ENCODE measurements at regions not wholly inside any gene's neighbourhood (a gene's known extent, or its start where the extent isn't known, plus 50 kb on each side); places are given as distances from the start of the nearest gene placed in this dataset.
"Not testable (repeated sequence)": the region's sequence is repeated elsewhere in the genome, so short reads cannot be mapped to it uniquely, and the experiment has no call there.

- Histone ChIP-seq H3K4me1 (ENCODE audit: control insufficient read depth, insufficient read depth, low read length) (no peaks in the 10 kb centered on the region), H3K9ac (ENCODE audit: low read length) (no peak overlapping the region), H3K9me3 (ENCODE audit: control insufficient read depth, low read length) (no peaks in the 10 kb centered on the region), H3K4me3 (ENCODE audit: low read length) (no peak overlapping the region), H3K27me3 (ENCODE audit: control insufficient read depth, insufficient read depth, low read length) (no peaks in the 10 kb centered on the region), H3K36me3 (ENCODE audit: control insufficient read depth, insufficient read depth, low read length) (no peaks in the 10 kb centered on the region)
Observed at GRCh38 chr5:72647806-72648205, 140.6 kb upstream of the ZNF366 start.

GRCh38 chr5:72646246-72646866, 139.1 kb upstream of the ZNF366 start:
- Histone ChIP-seq H3K27me3 (ENCODE audit: control insufficient read depth, insufficient read depth, low read length) (no peaks in the 10 kb centered on the region), H3K9me3 (ENCODE audit: control insufficient read depth, low read length) (no peaks in the 10 kb centered on the region), H3K36me3 (ENCODE audit: control insufficient read depth, insufficient read depth, low read length) (no peaks in the 10 kb centered on the region), H3K9ac (ENCODE audit: low read length) (no peak overlapping the region), H3K4me3 (ENCODE audit: low read length) (no peak overlapping the region), H3K4me1 (ENCODE audit: control insufficient read depth, insufficient read depth, low read length) (no peaks in the 10 kb centered on the region)

GRCh38 chr5:72645064-72645846, 138.0 kb upstream of the ZNF366 start:
- no peak overlapping the region for H3K9ac ChIP-seq (ENCODE audit: low read length)
- no peaks in the 10 kb centered on the region for H3K36me3 ChIP-seq (ENCODE audit: control insufficient read depth, insufficient read depth, low read length)
- no peaks in the 10 kb centered on the region for H3K4me1 ChIP-seq (ENCODE audit: control insufficient read depth, insufficient read depth, low read length)
- H3K27me3 ChIP-seq (ENCODE audit: control insufficient read depth, insufficient read depth, low read length) = no peaks in the 10 kb centered on the region
- H3K9me3 ChIP-seq (ENCODE audit: control insufficient read depth, low read length) = no peaks in the 10 kb centered on the region
- no peak overlapping the region for H3K4me3 ChIP-seq (ENCODE audit: low read length)

- Histone ChIP-seq H3K9me3 (ENCODE audit: control insufficient read depth, low read length) (no peaks in the 10 kb centered on the region), H3K27me3 (ENCODE audit: control insufficient read depth, insufficient read depth, low read length) (no peaks in the 10 kb centered on the region), H3K9ac (ENCODE audit: low read length) (no peak overlapping the region), H3K4me1 (ENCODE audit: control insufficient read depth, insufficient read depth, low read length) (no peaks in the 10 kb centered on the region), H3K36me3 (ENCODE audit: control insufficient read depth, insufficient read depth, low read length) (no peaks in the 10 kb centered on the region), H3K4me3 (ENCODE audit: low read length) (no peak overlapping the region)
Observed at GRCh38 chr5:72644296-72644695, 137.1 kb upstream of the ZNF366 start.

GRCh38 chr5:72641164-72641563, 134.0 kb upstream of the ZNF366 start:
- H3K9me3 ChIP-seq (ENCODE audit: control insufficient read depth, low read length) = no peaks in the 10 kb centered on the region
- no peaks in the 10 kb centered on the region for H3K4me1 ChIP-seq (ENCODE audit: control insufficient read depth, insufficient read depth, low read length)
- no peak overlapping the region for H3K9ac ChIP-seq (ENCODE audit: low read length)
- H3K27me3 ChIP-seq (ENCODE audit: control insufficient read depth, insufficient read depth, low read length) = no peaks in the 10 kb centered on the region
- H3K4me3 ChIP-seq (ENCODE audit: low read length) = no peak overlapping the region
- H3K36me3 ChIP-seq (ENCODE audit: control insufficient read depth, insufficient read depth, low read length) = no peaks in the 10 kb centered on the region

GRCh38 chr5:72637058-72637457, 129.8 kb upstream of the ZNF366 start:
- H3K4me1 ChIP-seq (ENCODE audit: control insufficient read depth, insufficient read depth, low read length) = no peaks in the 10 kb centered on the region
- no peak overlapping the region for H3K9ac ChIP-seq (ENCODE audit: low read length)
- no peaks in the 10 kb centered on the region for H3K36me3 ChIP-seq (ENCODE audit: control insufficient read depth, insufficient read depth, low read length)
- H3K9me3 ChIP-seq (ENCODE audit: control insufficient read depth, low read length) = no peaks in the 10 kb centered on the region
- no peaks in the 10 kb centered on the region for H3K27me3 ChIP-seq (ENCODE audit: control insufficient read depth, insufficient read depth, low read length)
- H3K4me3 ChIP-seq (ENCODE audit: low read length) = no peak overlapping the region

- H3K27me3 ChIP-seq (ENCODE audit: control insufficient read depth, insufficient read depth, low read length); H3K9ac ChIP-seq (ENCODE audit: low read length): not testable (repeated sequence)
Observed at GRCh38 chr5:72636565-72636964, 129.4 kb upstream of the ZNF366 start.

GRCh38 chr5:72634444-72634843, 127.2 kb upstream of the ZNF366 start:
- Histone ChIP-seq H3K4me1 (ENCODE audit: control insufficient read depth, insufficient read depth, low read length) (no peaks in the 10 kb centered on the region), H3K9me3 (ENCODE audit: control insufficient read depth, low read length) (no peaks in the 10 kb centered on the region), H3K9ac (ENCODE audit: low read length) (no peak overlapping the region), H3K36me3 (ENCODE audit: control insufficient read depth, insufficient read depth, low read length) (no peaks in the 10 kb centered on the region), H3K27me3 (ENCODE audit: control insufficient read depth, insufficient read depth, low read length) (no peaks in the 10 kb centered on the region), H3K4me3 (ENCODE audit: low read length) (no peak overlapping the region)

More at GRCh38 chr5:72636565-72636964, 129.4 kb upstream of the ZNF366 start:
- not testable (repeated sequence) for H3K36me3 ChIP-seq (ENCODE audit: control insufficient read depth, insufficient read depth, low read length); H3K4me1 ChIP-seq (ENCODE audit: control insufficient read depth, insufficient read depth, low read length); H3K4me3 ChIP-seq (ENCODE audit: low read length); H3K9me3 ChIP-seq (ENCODE audit: control insufficient read depth, low read length)

GRCh38 chr5:72633649-72634048, 126.4 kb upstream of the ZNF366 start:
- H3K9ac ChIP-seq (ENCODE audit: low read length) = no peak overlapping the region
- no peak overlapping the region for H3K4me3 ChIP-seq (ENCODE audit: low read length)
- H3K27me3 ChIP-seq (ENCODE audit: control insufficient read depth, insufficient read depth, low read length) = no peaks in the 10 kb centered on the region
- H3K9me3 ChIP-seq (ENCODE audit: control insufficient read depth, low read length) = no peaks in the 10 kb centered on the region
- H3K36me3 ChIP-seq (ENCODE audit: control insufficient read depth, insufficient read depth, low read length) = no peaks in the 10 kb centered on the region
- H3K4me1 ChIP-seq (ENCODE audit: control insufficient read depth, insufficient read depth, low read length) = no peaks in the 10 kb centered on the region

GRCh38 chr5:72633041-72633445, 125.8 kb upstream of the ZNF366 start:
- no peaks in the 10 kb centered on the region for H3K27me3 ChIP-seq (ENCODE audit: control insufficient read depth, insufficient read depth, low read length)
- H3K9ac ChIP-seq (ENCODE audit: low read length) = no peak overlapping the region
- no peak overlapping the region for H3K4me3 ChIP-seq (ENCODE audit: low read length)
- no peaks in the 10 kb centered on the region for H3K36me3 ChIP-seq (ENCODE audit: control insufficient read depth, insufficient read depth, low read length)
- no peaks in the 10 kb centered on the region for H3K9me3 ChIP-seq (ENCODE audit: control insufficient read depth, low read length)
- H3K4me1 ChIP-seq (ENCODE audit: control insufficient read depth, insufficient read depth, low read length) = no peaks in the 10 kb centered on the region

GRCh38 chr5:72630721-72631120, 123.5 kb upstream of the ZNF366 start:
- no peak overlapping the region for H3K4me3 ChIP-seq (ENCODE audit: low read length)

GRCh38 chr5:72630081-72630480, 122.9 kb upstream of the ZNF366 start:
- no peaks in the 10 kb centered on the region for H3K9me3 ChIP-seq (ENCODE audit: control insufficient read depth, low read length)

More at GRCh38 chr5:72630721-72631120, 123.5 kb upstream of the ZNF366 start:
- Histone ChIP-seq H3K9me3 (ENCODE audit: control insufficient read depth, low read length) (no peaks in the 10 kb centered on the region), H3K36me3 (ENCODE audit: control insufficient read depth, insufficient read depth, low read length) (no peaks in the 10 kb centered on the region), H3K27me3 (ENCODE audit: control insufficient read depth, insufficient read depth, low read length) (no peaks in the 10 kb centered on the region), H3K9ac (ENCODE audit: low read length) (no peak overlapping the region), H3K4me1 (ENCODE audit: control insufficient read depth, insufficient read depth, low read length) (no peaks in the 10 kb centered on the region)

More at GRCh38 chr5:72630081-72630480, 122.9 kb upstream of the ZNF366 start:
- H3K36me3 ChIP-seq (ENCODE audit: control insufficient read depth, insufficient read depth, low read length) = no peaks in the 10 kb centered on the region
- no peaks in the 10 kb centered on the region for H3K27me3 ChIP-seq (ENCODE audit: control insufficient read depth, insufficient read depth, low read length)
- no peak overlapping the region for H3K4me3 ChIP-seq (ENCODE audit: low read length)
- no peaks in the 10 kb centered on the region for H3K4me1 ChIP-seq (ENCODE audit: control insufficient read depth, insufficient read depth, low read length)
- no peak overlapping the region for H3K9ac ChIP-seq (ENCODE audit: low read length)
